NCI-H446 treated with DMSO at 0.1 percent for 48 hours (cell line): ENCODE measurements at regions not wholly inside any gene's neighbourhood (a gene's known extent, or its start where the extent isn't known, plus 50 kb on each side); places are given as distances from the start of the nearest gene placed in this dataset.

ENCODE experiments used
- DNase-seq: peaks from one replicate; lab custom pipeline; 2025; lab: John Stamatoyannopoulos, UW

DNA sequence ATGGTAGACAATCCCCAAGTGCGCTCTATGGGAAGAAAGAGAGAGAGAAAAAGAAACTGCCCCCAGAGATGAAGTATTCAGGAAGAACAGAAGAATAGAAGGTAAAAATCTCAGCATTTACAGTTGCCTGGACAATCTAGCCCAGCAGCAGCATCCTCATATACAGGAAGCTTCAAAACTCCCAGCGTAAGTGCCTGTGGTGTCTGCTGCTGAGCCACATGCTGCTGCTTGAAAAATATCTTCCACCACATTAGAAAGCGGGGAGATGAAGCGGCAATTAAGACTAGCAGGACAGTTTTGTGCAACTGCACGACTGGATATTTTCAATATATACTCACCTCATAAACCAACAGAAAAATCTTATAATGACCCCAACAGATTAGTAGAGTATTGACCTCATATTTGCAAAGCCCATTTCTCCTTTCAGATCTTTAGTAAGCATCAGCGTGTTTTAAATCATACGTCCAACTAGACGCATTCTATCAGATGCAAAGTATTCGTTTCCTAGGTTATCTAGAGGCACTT, 972.0 kb upstream of the TENM3 start:
- no peak for DNase-seq

DNA sequence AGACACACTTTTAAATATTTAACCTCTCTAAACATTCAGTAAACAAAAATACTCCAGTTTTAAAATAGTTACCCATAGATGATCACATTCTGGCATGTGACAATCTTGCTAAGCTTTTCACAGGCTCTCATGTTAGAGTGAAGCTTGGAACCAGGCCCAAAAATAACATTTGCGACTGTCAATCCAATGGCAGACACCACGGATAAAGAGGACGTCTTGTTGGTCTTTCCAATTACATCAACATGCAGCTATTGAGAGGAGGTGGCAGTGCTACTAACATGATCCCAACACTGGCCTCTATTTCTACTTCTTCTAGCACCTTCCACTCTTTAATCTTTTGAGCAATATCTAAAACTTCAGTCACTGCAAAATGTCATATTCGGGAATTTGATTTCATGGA, 970.8 kb upstream of the TENM3 start:
- no peak for DNase-seq

DNA sequence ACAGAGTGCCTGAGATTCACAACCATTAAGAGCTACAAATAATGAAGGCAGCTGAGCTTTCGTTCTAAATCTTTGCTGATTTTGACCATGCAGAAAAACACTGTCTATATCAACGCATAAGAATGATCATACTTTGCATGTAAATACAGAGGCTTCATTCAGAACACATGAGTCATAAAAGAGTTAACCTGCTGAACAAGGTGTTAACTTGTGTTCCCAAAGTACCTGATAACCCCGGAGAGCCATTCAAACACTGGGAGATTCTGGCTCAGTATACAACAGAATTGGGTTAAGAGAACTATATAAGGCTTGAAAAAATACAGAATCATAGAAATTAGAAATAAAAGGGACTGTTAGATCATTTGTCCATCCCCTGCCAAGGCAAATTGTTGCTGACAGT, 964.3 kb upstream of the TENM3 start:
- DNase-seq: no peak

DNA sequence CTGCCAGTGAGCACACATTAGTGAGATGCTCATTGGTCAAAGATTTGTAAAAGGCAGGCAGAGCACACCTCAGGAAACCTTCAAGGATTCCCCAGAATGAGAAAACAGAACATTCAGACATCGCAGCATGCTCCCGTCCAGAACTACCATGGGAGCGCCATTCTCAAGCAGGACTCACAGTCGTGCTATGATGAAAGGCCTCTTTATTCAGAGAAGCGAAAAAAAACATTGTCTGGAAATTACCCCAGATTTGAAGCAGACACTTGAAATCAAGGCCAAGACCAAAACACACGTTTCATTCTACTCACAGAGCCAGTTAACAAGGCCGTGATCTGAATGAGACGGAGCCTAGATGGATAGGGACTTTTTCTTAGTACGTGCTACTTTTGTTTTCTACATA, 961.8 kb upstream of the TENM3 start:
- DNase-seq: no peak

DNA sequence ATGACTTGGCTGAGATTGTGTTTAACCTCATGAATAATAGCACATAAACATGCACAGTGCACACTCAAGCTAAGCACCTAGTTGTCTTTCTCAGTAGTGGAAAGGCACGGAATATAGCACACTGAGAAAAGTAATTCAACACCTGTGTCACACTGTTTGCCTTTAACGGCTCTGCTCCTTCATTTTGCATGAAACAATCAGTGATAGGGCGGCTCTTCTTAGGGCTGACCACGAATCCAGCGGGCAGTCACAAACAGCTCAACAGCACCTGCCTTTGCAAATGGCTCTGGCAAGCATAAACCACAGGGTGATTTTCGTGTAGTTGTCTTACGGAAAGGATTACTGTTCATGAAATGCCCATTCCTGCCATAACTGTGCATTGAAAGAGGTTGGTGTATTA, 954.0 kb upstream of the TENM3 start:
- no peak for DNase-seq

DNA sequence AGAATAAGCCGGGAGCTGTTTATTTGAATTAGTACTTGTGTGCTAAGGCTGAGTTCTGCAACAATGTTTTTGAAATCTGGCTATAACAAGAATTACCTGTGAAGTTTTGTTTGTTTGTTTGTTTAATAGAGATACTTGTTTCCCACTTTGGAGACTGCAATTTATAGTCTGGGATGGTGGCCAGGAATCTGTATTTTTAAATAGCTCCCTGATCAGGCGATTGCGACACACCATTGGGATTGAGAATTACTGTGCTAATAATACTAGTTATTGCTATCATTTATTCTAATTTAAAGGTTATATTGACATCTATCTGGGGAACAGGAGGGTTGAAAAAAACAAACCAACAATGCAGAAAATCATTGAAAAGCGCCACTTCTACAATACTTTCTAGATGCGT, 951.6 kb upstream of the TENM3 start:
- no peak for DNase-seq

DNA sequence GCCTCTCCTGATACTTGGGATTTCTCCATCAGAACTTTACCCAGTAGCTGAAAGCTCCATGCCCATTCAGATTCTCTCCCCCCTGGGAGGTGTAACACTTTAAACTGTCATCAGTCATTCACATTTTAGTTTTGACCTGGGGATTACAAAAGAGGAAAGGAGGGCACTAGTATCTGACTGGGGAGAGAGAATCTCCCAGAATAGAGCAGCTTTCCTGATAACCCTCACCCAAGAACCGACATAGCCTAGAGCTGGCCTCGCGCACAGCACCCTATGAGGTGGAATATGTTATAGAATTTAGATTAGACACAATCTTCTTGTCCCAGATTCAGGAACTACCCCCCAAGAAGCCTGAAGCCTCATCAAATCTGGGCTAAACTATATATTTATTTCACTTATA, 950.2 kb upstream of the TENM3 start:
- no peak for DNase-seq

DNA sequence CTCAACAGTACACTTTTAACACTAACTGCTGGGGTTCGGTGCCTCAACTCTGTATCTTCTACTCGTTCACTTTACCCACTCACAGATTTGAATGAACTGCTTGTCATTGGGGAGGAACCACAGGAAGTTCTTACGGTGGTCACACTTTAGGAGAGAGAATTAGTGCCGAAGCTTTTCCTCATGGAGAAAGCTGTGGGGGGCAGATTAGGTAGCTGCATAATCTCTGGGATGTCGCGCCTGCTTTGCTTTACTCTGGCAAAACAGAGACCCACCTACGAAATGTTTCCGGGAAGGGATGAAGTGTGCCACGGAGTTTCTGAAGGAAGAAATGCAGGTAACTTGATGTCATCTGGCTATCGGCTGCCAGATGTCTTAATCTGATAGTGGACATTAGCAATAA, 949.7 kb upstream of the TENM3 start:
- DNase-seq: no peak

DNA sequence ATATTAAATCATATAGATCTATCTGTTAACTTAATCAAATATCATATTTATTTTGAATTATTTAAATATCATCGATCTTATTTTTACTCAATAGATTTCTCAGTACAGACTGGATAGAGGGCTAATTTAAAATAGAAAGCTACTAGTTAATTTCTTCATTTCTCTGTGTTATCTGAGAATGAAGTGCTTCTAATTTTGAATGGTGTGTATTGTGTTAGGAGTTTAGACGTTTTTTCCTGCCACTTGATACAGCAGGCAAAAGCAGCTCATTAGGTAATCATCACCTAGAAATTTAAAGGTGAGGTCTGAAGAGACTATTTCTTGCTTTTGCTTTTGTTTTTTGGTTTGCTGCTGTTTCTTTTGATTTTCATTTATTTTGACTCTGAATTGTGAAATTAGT, 948.8 kb upstream of the TENM3 start:
- no peak for DNase-seq

DNA sequence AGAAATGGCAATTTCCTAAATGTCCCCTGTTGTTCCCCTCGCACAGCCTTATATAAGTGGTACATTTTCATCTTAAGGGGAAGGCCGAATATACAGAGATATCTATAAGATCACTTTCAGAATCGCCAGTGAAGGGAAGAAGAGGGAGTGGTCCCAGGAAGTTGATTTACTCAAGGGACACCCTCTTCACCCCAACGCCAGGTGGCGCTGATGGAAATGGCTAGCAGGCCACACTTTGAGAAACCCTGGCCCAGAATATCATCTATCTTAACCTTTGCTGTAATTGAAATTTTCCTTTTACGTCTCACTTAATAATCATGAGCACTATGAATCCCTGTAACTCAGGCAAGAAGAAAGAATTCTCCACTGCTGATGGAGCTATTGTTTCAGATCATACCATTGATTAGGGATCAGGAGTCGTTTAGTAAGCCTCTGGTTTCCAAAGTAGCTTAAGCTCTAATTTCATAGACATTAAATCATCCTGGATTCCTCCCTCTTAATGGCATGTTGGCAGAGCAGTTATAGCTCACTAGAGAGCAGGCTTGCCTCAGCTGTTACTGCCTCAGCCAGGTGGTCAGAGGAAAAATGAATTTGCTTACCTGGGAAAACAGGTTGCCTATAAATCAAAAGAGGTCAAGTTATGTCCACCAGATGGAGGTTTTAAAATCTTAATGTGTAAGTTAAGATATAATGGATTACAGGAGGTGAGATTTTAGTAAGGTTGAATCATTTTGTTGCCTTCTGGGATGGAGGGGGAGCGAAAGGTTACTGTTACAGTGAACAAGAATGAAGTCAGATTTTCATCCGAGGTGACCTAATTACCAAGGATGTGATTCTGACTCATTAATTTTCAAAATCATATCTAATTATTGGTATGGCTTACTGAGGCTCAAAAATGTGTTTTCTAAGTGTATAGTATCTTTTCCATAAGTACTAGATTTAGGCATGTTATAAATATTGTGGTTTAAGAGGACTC, 941.2 kb upstream of the TENM3 start:
- no peak for DNase-seq

DNA sequence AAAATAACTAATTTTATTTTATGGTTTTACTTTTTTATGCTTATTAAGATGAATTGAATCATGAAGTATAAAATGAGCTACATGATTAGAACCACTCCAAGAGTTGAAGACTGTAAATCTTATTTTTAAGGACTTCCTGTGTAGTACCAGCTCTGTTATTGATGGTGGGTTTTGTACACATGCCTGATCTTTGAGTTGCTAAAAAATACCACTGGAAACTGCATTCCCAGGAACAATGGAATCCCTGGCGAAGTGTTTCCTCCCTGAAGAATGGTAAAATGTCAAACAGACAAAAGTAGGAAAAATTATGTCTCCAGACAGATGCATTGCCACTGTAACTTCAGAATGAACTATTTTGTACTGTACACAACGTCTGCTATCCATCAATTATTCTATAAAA, 935.4 kb upstream of the TENM3 start:
- DNase-seq: no peak

DNA sequence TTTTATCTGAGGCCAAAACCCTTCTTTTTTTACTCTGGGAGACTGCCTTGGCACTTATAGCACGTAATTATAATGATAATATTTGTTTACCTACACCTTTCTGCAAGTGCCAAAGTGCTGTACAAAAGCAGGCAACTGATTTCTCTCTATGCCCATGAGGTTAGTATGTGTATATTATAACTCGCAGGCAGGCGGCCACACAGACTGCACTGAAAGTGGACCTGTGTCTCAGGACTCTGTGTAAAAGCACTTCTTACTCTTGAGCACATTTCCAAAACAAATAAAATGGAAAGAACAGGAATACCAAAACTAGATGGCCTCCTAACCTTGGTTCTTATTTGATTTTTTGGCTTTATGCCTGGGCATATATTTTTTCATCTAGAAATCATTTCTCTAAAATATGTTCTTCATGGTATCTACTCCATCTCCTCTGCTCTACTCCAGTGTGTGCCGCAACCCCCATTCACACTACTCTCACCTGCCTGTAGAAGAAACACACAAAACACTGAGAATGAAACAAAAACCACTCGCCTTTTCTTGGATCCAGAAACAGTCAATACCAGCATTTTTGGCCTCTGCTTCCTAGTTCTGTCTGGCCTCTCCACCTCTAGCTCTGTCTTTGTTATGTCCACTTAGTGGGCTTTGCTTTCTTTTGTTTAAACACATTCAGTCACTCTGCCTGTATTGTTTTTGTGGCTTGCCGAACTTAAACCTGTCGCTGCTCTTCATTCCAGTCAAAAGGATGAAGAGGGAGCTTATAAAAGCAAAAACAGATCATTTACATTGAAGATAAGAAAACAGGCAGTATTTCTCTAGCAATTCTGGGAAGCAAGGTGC, 934.5 kb upstream of the TENM3 start:
- no peak for DNase-seq

DNA sequence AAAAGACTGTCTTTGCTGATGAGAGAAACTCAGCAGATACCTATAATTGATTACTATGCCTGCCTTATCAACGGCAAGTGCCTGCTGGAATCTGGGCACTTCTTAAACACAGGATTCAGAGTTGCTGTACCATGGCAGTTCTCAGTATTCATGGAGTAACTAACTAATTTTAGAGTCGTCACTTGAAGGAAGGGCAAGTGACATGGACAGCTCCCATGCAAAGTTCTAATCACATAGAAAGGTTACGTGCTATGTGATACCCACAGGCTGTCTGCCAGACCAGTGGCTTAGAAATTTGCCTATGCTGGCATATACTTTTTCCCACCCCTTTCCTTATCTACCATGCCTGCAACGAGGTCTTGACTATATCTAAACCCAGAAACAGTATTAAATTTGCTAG, 931.1 kb upstream of the TENM3 start:
- DNase-seq: no peak

DNA sequence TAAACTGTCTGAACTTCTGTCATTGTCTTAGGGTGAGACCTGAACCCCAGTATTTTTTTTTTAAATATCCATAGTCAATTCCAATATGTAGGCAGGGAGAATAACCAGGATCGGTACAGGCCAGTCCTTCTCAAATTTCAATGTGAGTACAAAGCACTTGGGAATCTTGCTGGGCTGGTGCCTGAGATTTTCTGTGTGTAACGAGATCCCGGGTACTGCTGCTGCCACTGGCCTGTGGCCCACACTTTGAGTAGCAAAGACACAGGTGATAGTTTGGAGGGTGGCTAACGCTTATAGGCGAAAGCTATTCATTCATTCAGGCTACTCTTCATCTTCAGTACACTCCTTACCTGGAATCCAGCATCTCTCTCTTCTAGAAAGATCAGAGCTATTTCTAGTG, 923.6 kb upstream of the TENM3 start:
- DNase-seq: no peak

DNA sequence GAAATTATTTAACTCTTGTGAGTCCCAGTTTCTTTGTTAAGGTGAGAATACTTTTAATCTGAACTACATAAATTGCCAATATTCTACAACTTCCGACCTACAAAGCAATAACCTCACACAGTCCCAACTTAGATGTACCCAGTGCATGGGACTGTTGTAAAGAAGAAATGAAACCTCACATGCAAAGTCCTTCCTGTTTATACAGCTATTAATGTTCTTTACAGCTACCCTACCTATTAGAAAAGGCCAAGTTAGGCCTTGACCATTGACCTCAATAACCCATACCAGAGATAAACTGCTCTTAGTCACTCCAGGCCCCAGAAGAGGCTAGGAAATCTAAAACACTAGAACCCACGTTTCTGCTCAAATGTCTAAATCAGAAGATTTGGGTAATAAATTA, 920.1 kb upstream of the TENM3 start:
- DNase-seq: no peak

DNA sequence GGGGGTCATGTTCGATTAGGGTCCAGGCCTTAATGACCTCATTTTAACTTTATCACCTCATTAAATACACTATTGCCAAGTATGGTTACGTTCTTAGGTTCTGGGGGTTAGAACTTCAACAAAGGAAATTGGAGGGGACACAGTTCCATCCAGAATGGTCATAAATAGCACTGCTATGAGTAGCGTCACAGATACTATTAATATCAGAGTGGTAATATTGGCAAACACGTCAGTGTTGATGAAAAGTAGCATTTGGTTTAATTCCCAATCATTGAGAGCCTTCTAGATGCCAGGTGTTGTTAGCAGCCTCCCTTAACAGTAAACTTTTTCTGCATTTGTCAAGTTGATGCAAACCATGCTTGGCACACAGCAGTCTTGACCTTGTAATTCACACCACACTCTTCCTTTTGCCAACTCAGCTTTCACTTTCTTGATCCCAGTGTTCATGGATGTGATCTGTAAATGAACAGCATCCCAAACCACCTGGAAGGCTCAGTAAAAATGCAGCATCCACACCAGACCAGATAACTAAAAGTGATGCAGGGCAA, 912.5 kb upstream of the TENM3 start:
- no peak for DNase-seq

DNA sequence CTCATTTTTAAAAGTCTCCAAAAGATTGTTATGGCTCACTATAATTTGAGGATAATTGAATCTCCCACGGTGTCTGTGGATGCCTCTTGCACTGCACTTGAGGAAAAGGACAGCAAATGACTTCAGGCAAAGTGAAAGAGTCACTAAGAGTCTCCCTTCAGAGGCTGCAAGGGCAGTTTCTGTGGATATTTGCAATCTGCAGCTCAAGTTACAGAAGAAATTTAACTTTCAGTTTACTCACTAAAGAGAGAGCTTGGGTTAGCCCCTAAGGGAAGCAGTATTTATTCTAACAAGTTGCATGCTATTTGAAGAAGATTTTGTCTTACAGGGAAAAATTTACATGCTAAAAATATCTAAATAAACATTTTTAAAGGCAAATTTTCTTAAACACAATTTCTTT, 912.0 kb upstream of the TENM3 start:
- no peak for DNase-seq

DNA sequence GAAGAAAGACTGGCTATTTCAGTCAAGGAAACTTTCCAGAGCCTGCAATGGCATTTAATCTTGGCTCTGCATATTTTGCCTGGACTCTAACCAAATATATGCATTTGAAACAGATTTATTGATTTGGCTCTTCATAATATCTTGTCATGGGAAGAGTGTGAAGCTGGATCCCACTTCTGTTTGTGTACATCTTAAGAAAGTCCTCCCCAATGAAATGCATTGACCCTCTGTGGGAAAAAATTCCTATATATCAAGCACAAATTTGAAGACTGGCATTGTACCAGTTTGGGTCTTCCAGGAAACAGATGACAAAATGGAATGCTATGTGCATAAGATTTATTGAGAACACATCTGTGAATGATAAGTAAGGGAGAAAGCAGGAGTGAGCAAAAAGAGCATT, 897.3 kb upstream of the TENM3 start:
- DNase-seq: no peak

DNA sequence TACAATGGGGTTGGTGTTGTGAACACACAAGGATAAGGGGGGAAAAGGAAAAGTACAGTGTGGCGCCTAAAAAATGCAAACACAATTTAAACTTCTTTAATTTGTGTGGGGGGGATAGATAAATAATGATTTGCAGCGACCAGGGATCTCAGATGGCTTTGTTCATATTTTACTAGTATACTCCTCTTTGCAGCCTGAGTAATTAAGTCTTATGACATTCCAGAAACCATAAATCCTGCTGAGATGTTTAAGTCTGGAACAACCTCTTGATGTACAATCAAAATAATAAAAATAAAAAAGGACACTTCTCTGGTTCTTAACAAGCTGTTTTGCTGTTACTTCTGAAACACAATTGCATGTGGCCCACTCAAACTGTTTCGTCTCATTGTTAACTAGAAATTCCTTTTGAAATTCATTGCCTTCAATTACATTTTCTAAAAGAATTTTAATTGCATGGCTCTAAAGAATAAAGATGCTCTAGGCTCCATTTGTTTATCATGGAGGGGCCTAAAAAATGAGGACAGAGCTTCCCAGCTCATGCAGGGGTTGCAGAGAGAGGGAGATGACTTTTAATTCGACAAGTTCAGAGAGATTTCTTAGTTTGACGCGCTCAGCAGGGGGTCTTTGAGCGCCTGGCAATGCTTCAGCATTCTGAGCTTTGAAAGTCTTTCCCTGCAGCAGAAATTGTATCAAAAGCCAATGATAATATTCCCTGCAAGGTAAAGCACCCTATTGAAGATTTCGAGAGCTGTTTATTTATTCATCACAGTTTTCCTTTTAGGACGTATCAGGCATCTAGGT, 892.4 kb upstream of the TENM3 start:
- no peak for DNase-seq

DNA sequence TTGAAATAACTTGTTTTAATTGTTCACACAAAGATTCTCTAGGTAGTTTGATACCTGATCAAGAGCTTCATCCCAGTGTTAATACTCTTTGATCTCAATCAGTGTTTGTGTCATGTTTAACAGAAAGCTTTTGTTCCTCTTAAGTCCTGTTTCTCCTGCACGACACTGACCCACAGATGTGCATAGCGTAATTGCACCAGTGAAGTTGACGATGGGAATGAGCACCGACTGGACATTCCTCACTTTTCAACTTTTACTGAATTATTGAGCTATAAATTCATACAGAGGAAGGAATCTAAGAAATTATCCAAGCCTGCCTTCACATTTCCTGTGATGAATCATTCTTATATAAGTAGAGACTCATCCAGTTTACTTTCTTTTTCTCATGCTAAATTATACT, 878.7 kb upstream of the TENM3 start:
- no peak for DNase-seq

DNA sequence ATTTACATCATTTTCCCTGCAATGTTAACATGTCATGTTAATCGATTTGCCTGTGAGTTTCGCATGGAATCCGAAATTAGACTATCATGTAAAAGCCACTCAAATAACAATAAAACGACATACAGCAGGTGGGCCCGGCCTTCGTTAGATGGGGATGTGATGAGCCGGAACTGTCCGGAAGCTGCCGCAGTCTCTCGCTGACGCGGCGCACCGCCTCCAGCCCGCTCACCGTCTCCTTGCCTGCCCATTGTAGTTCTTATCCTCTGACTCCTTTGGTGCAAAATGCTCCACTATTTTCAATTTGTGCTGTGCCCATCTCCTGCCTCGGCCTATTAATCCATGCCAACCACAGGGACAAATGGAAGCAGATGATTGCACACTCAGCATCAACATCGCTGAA, 877.5 kb upstream of the TENM3 start:
- no peak for DNase-seq

DNA sequence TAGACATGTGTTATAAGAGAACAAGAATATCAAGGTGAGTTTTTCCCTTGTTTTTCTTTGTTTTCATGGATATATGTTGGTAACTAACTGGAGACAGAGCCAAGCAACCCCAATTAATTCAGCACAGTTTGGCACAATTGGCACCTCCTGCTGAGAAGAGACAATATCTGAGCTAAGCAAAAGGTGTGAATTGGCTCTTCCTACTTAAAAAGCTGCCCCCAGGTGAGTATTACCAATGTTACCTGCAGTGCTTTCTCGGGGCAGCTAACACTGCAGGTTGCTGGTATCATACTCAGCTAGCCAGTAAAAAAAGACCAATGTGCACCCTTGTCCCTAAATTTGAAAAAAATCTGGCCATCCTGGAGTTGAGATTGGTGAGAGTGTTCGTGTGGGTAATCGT, 871.2 kb upstream of the TENM3 start:
- no peak for DNase-seq
